Prostate gland (tissue), 2 donors: ENCODE measurements at regions not wholly inside any gene's neighbourhood (a gene's known extent, or its start where the extent isn't known, plus 50 kb on each side); places are given as distances from the start of the nearest gene placed in this dataset.

Experiments
- DNase-seq: peaks from one replicate; pipeline ENCODE4 v3.0.0-alpha.2; 2019; ENCODE audit warnings: low spot score
- H3K27ac ChIP-seq, 2 donors: fragments of 200-600 bp; sonication (generic); 2 replicates each; pipeline ENCODE4 v1.5.1; 2017 to 2019
- H3K27me3 ChIP-seq: fragments of 200-600 bp; sonication (generic); replicated peaks from 2 replicates; pipeline ENCODE4 v1.5.1; 2019; ENCODE audit not compliant: insufficient read depth
- H3K36me3 ChIP-seq, 2 donors: fragments of 200-600 bp; sonication (generic); 1 replicate in 1 of 2; 2 replicates in 1 of 2; pipeline versions ENCODE4 v1.5.1 to v1.8.1; 2017 to 2019
- H3K4me1 ChIP-seq: fragments of 200-600 bp; sonication (generic); replicated peaks from 2 replicates; pipeline ENCODE4 v1.5.1; 2019
- H3K4me3 ChIP-seq, 2 donors: fragments of 200-600 bp; sonication (generic); 2 replicates each; pipeline ENCODE4 v1.5.1; 2017 to 2019
- H3K9me3 ChIP-seq: fragments of 200-600 bp; sonication (generic); 2 replicates; pipeline ENCODE4 v1.5.1; 2017
- POLR2A ChIP-seq: fragments of 450-650 bp; IDR thresholded peaks from one replicate; pipeline ENCODE4 v1.6.1; 2016; ENCODE audit warnings: antibody characterized with exemption, mild to moderate bottlenecking
- POLR2AphosphoS5 ChIP-seq: sonication (generic); formaldehyde crosslinking; IDR thresholded peaks from one replicate; pipeline ENCODE4 v1.6.1; 2017; ENCODE audit warnings: antibody characterized with exemption
- WGBS: methylation state at CpG from one replicate; pipeline ENCODE4 v1.1.5; 2018; 5-methylcytosine and 5-hydroxymethylcytosine counted together
- intact Hi-C: fragments of 100-400 bp; cut with DNase I; formaldehyde crosslinking; loops from one replicate; pipeline ENCODE4 v1.14.2; 2022
- TF ChIP-seq, protein P1 (sequence below), 4 experiments: fragments of 200-600 bp in 2 of 4; fragments of 450-650 bp in 2 of 4; sonication (generic) in 2 of 4; IDR thresholded peaks; 1 replicate in 3 of 4; 2 replicates in 1 of 4; pipeline ENCODE4 v1.5.1; 2016 to 2019; ENCODE audit warnings: antibody characterized with exemption in 4 of 4, mild to moderate bottlenecking in 2 of 4, moderate library complexity in 2 of 4

GRCh38 chr5:145483212-145483611 is 351.9 kb downstream of the PRELID2 start:
- TF ChIP-seq POLR2AphosphoS5 (no peak), POLR2A (no peak)
- TF ChIP-seq, protein P1, sequence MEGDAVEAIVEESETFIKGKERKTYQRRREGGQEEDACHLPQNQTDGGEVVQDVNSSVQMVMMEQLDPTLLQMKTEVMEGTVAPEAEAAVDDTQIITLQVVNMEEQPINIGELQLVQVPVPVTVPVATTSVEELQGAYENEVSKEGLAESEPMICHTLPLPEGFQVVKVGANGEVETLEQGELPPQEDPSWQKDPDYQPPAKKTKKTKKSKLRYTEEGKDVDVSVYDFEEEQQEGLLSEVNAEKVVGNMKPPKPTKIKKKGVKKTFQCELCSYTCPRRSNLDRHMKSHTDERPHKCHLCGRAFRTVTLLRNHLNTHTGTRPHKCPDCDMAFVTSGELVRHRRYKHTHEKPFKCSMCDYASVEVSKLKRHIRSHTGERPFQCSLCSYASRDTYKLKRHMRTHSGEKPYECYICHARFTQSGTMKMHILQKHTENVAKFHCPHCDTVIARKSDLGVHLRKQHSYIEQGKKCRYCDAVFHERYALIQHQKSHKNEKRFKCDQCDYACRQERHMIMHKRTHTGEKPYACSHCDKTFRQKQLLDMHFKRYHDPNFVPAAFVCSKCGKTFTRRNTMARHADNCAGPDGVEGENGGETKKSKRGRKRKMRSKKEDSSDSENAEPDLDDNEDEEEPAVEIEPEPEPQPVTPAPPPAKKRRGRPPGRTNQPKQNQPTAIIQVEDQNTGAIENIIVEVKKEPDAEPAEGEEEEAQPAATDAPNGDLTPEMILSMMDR (IDR thresholded peaks at IDR 0.05), result no peak
- no peak for DNase-seq
- H3K27me3 ChIP-seq, result no peaks in the 10 kb centered on the region
- no peaks in the 10 kb centered on the region for H3K9me3 ChIP-seq
- no peak overlapping the region for H3K4me3 ChIP-seq
- H3K4me1 ChIP-seq, result no peaks in the 10 kb centered on the region
- H3K36me3 ChIP-seq, result no peaks in the 10 kb centered on the region
- intact Hi-C loops, result no loop called here
- no peak overlapping the region for H3K27ac ChIP-seq

- Histone ChIP-seq H3K4me3 (no peak overlapping the region), H3K27ac (no peak overlapping the region), H3K9me3 (no peaks in the 10 kb centered on the region), H3K36me3 (no peaks in the 10 kb centered on the region), H3K27me3 (no peaks in the 10 kb centered on the region), H3K4me1 (no peaks in the 10 kb centered on the region)
- WGBS, result 95% methylated on average over 1 of the region's 1 CpG
- no peak for TF ChIP-seq POLR2A
- TF ChIP-seq, protein P1 (IDR thresholded peaks at IDR 0.05), result no peak
- no peak for TF ChIP-seq POLR2AphosphoS5
- no peak for DNase-seq
- intact Hi-C loops, result no loop called here
Observed at GRCh38 chr5:145479857-145480256, 355.3 kb downstream of the PRELID2 start.

DNA sequence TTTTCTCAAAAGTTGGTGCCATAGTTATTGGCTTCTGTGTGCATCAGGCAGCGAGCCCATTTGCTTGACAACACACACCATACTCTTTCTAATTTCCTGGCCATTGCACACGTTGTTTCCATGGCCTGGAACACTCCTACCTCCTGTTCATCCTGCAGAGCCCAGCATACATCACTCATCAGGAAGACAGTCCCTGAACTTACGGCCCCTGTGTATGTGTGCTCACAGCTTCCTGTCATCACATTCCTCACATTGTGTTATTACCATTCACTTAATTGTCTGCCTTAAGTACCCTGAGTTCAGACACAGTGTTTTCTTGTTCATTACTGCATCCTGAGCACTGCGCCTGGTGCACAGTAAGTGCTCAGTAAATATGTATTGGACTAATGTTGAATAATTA is 355.9 kb downstream of the PRELID2 start:
- Histone ChIP-seq H3K27me3 (no peaks in the 10 kb centered on the region), H3K9me3 (no peaks in the 10 kb centered on the region), H3K4me3 (no peak overlapping the region), H3K4me1 (no peaks in the 10 kb centered on the region), H3K36me3 (no peaks in the 10 kb centered on the region), H3K27ac (no peak overlapping the region)
- TF ChIP-seq POLR2A (no peak), POLR2AphosphoS5 (no peak)
- TF ChIP-seq, protein P1 (IDR thresholded peaks at IDR 0.05), result no peak
- WGBS, result 77% methylated on average over 4 of the region's 4 CpGs
- intact Hi-C loops, result no loop called here
- no peak for DNase-seq

GRCh38 chr5:145478651-145479050 is 356.5 kb downstream of the PRELID2 start:
- DNase-seq, result no peak
- H3K4me3 ChIP-seq, result no peak overlapping the region
- no peaks in the 10 kb centered on the region for H3K4me1 ChIP-seq
- TF ChIP-seq, protein P1 (IDR thresholded peaks at IDR 0.05), result no peak
- TF ChIP-seq POLR2A (no peak), POLR2AphosphoS5 (no peak)
- no peaks in the 10 kb centered on the region for H3K9me3 ChIP-seq
- no peaks in the 10 kb centered on the region for H3K36me3 ChIP-seq
- H3K27me3 ChIP-seq, result no peaks in the 10 kb centered on the region
- 26% methylated on average over 2 of the region's 2 CpGs for WGBS
- no peak overlapping the region for H3K27ac ChIP-seq
- intact Hi-C loops, result no loop called here

- Histone ChIP-seq H3K9me3 (no peaks in the 10 kb centered on the region), H3K27ac (no peak overlapping the region), H3K4me3 (no peak overlapping the region), H3K4me1 (no peaks in the 10 kb centered on the region), H3K36me3 (no peaks in the 10 kb centered on the region), H3K27me3 (no peaks in the 10 kb centered on the region)
- 68% methylated on average over 3 of the region's 3 CpGs for WGBS
- TF ChIP-seq POLR2AphosphoS5, result no peak
- no peak for TF ChIP-seq POLR2A
- TF ChIP-seq, protein P1 (IDR thresholded peaks at IDR 0.05), result no peak
- DNase-seq, result no peak
- intact Hi-C loops, result no loop called here
Observed at GRCh38 chr5:145473042-145473642, 362.0 kb downstream of the PRELID2 start.
